ENCODE measurements at regions not wholly inside any gene's neighbourhood (a gene's known extent, or its start where the extent isn't known, plus 50 kb on each side); places are given as distances from the start of the nearest gene placed in this dataset.

- TF ChIP-seq, protein P1, sequence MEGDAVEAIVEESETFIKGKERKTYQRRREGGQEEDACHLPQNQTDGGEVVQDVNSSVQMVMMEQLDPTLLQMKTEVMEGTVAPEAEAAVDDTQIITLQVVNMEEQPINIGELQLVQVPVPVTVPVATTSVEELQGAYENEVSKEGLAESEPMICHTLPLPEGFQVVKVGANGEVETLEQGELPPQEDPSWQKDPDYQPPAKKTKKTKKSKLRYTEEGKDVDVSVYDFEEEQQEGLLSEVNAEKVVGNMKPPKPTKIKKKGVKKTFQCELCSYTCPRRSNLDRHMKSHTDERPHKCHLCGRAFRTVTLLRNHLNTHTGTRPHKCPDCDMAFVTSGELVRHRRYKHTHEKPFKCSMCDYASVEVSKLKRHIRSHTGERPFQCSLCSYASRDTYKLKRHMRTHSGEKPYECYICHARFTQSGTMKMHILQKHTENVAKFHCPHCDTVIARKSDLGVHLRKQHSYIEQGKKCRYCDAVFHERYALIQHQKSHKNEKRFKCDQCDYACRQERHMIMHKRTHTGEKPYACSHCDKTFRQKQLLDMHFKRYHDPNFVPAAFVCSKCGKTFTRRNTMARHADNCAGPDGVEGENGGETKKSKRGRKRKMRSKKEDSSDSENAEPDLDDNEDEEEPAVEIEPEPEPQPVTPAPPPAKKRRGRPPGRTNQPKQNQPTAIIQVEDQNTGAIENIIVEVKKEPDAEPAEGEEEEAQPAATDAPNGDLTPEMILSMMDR (IDR thresholded peaks at IDR 0.05; ENCODE audit: low read depth, low read length) = no peak
- TF ChIP-seq EZH2phosphoT487 (IDR thresholded peaks at IDR 0.05; ENCODE audit: low read depth) = no peak
These were observed 55.2 kb upstream of the SLC38A11 start for GRCh38 chr2:165010556-165010955.
